ENCODE measurements at regions not wholly inside any gene's neighbourhood (a gene's known extent, or its start where the extent isn't known, plus 50 kb on each side); places are given as distances from the start of the nearest gene placed in this dataset.

GRCh38 chr6:68506911-68507310, 128.2 kb upstream of the ADGRB3 start (continued):
- TF ChIP-seq NCOA2 (IDR thresholded peaks at IDR 0.05; ENCODE audit: partially characterized antibody in 2 of 2): no peak
- TF ChIP-seq ILF3 (IDR thresholded peaks at IDR 0.05; ENCODE audit: borderline replicate concordance): no peak

DNA sequence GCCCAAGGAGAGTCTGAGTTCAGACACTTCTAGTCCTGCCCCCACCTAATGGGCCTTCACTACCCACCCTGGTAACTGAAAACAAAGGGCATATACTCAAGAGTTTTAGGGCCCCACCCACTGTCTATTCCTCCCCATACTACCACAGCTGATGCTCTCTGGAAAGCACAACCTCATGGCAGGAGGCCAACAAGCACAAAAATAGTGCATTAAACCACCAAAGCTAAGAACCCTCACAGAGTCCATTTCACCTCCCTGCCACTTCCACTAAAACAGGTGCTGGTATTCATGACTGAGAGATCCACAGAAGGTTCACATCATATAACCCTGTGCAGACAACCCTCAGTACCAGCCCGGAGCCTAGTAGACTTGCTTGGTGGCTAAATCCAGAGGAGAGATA, 132.1 kb upstream of the ADGRB3 start:
- Histone ChIP-seq H3K27ac (ENCODE audit: extremely low read depth, low read depth, low read length) (no peak overlapping the region), H3K4me2 (ENCODE audit: insufficient read depth, low read length) (no peak overlapping the region), H3K9me3 (replicated peaks; ENCODE audit: control insufficient read depth, insufficient read depth, low read depth, low read length) (no peaks in the 10 kb centered on the region), H3K36me3 (ENCODE audit: control insufficient read depth, insufficient read depth, low read length) (no peaks in the 10 kb centered on the region), H3K4me1 (replicated peaks in 1 of 2; ENCODE audit: control insufficient read depth in 2 of 2, insufficient read depth in 2 of 2, low read length in 2 of 2) (no peaks in the 10 kb centered on the region), H3K27me3 (ENCODE audit: control insufficient read depth in 2 of 2, insufficient read depth in 2 of 2, low read length in 2 of 2) (no peaks in the 10 kb centered on the region), H3K9ac (ENCODE audit: insufficient read depth in 1 of 2, low read depth in 2 of 2, low read length in 2 of 2) (no peak overlapping the region), H2AFZ (ENCODE audit: low read depth, low read length) (no peak overlapping the region), H3K79me2 (ENCODE audit: control insufficient read depth, insufficient read depth, low read length) (no peaks in the 10 kb centered on the region), H3K9me1 (ENCODE audit: control insufficient read depth, insufficient read depth, low read length) (no peaks in the 10 kb centered on the region), H3K4me3 (no peak overlapping the region), H4K20me1 (replicated peaks; ENCODE audit: control insufficient read depth, insufficient read depth, low read length) (no peaks in the 10 kb centered on the region)
- no TSS peak for BruUV-seq (replicated peaks)
- no peak for FAIRE-seq
- POLR2A ChIA-PET: no interaction called here
- TF ChIP-seq TBP (optimal IDR thresholded peaks at IDR 0.05; ENCODE audit: low read depth, low read length) (no peak), NFIC (IDR thresholded peaks at IDR 0.05) (0 out of 2 replicates have a peak, but pooled peaks have one; percentile 24)
- CTCF ChIA-PET (ENCODE audit: low intra/inter-chr PET ratio): no interaction called here
- in situ Hi-C loops (cut with MboI) (no loop called here), intact Hi-C loops (cut with micrococcal nuclease) (no loop called here)
- DNase-seq (ENCODE audit: extremely low read depth in 1 of 4, low spot score in 3 of 4): peak in 1 of 4 experiments; percentile 34
- no peak for ATAC-seq
- WGBS (ENCODE audit: insufficient coverage, low coverage, missing lambda C conversion rate): 6% methylated on average over 1 of the region's 1 CpG

- Histone ChIP-seq H3K27ac (ENCODE audit: extremely low read depth, low read depth, low read length) (no peak overlapping the region), H3K9me3 (replicated peaks; ENCODE audit: control insufficient read depth, insufficient read depth, low read depth, low read length) (no peaks in the 10 kb centered on the region), H3K4me2 (ENCODE audit: insufficient read depth, low read length) (no peak overlapping the region), H3K27me3 (ENCODE audit: control insufficient read depth in 2 of 2, insufficient read depth in 2 of 2, low read length in 2 of 2) (no peaks in the 10 kb centered on the region), H3K79me2 (ENCODE audit: control insufficient read depth, insufficient read depth, low read length) (no peaks in the 10 kb centered on the region), H3K9ac (ENCODE audit: insufficient read depth in 1 of 2, low read depth in 2 of 2, low read length in 2 of 2) (no peak overlapping the region), H4K20me1 (replicated peaks; ENCODE audit: control insufficient read depth, insufficient read depth, low read length) (no peaks in the 10 kb centered on the region), H3K4me1 (replicated peaks in 1 of 2; ENCODE audit: control insufficient read depth in 2 of 2, insufficient read depth in 2 of 2, low read length in 2 of 2) (no peaks in the 10 kb centered on the region), H3K9me1 (ENCODE audit: control insufficient read depth, insufficient read depth, low read length) (no peaks in the 10 kb centered on the region), H3K36me3 (ENCODE audit: control insufficient read depth, insufficient read depth, low read length) (no peaks in the 10 kb centered on the region), H2AFZ (ENCODE audit: low read depth, low read length) (no peak overlapping the region), H3K4me3 (no peak overlapping the region)
- BruUV-seq (replicated peaks): no TSS peak
- DNase-seq (ENCODE audit: extremely low read depth in 1 of 4, low spot score in 3 of 4): no peak
- WGBS (ENCODE audit: insufficient coverage, low coverage, missing lambda C conversion rate): 11% methylated on average over 1 of the region's 1 CpG
- POLR2A ChIA-PET: no interaction called here
- CTCF ChIA-PET (ENCODE audit: low intra/inter-chr PET ratio): no interaction called here
- no peak for FAIRE-seq
- TF ChIP-seq, protein P1, sequence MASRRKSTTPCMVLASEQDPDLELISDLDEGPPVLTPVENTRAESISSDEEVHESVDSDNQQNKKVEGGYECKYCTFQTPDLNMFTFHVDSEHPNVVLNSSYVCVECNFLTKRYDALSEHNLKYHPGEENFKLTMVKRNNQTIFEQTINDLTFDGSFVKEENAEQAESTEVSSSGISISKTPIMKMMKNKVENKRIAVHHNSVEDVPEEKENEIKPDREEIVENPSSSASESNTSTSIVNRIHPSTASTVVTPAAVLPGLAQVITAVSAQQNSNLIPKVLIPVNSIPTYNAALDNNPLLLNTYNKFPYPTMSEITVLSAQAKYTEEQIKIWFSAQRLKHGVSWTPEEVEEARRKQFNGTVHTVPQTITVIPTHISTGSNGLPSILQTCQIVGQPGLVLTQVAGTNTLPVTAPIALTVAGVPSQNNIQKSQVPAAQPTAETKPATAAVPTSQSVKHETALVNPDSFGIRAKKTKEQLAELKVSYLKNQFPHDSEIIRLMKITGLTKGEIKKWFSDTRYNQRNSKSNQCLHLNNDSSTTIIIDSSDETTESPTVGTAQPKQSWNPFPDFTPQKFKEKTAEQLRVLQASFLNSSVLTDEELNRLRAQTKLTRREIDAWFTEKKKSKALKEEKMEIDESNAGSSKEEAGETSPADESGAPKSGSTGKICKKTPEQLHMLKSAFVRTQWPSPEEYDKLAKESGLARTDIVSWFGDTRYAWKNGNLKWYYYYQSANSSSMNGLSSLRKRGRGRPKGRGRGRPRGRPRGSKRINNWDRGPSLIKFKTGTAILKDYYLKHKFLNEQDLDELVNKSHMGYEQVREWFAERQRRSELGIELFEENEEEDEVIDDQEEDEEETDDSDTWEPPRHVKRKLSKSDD (conservative IDR thresholded peaks at IDR 0.05; ENCODE audit: low read length): no peak
- no peak for TF ChIP-seq POLR2AphosphoS5 (IDR thresholded peaks at IDR 0.05; ENCODE audit: control insufficient read depth, insufficient read depth, low read depth, low read length)
- no peak for TF ChIP-seq MAFG (tag; conservative IDR thresholded peaks at IDR 0.05)
- no peak for TF ChIP-seq ZNF140 (CRISPR knock-in tag; IDR thresholded peaks at IDR 0.05)
- TF ChIP-seq USF1 (CRISPR knock-in tag; IDR thresholded peaks at IDR 0.05): no peak
- TF ChIP-seq SREBF2 (CRISPR knock-in tag; IDR thresholded peaks at IDR 0.05): no peak
- ATAC-seq: no peak
- in situ Hi-C loops (cut with MboI): no loop called here
- intact Hi-C loops (cut with micrococcal nuclease): no loop called here
Measured at GRCh38 chr6:68497927-68498326, 137.2 kb upstream of the ADGRB3 start.

Measured in K562 (cell line).